ENCODE measurements at regions not wholly inside any gene's neighbourhood (a gene's known extent, or its start where the extent isn't known, plus 50 kb on each side); places are given as distances from the start of the nearest gene placed in this dataset.

GRCh38 chr3:174538151-174538550, 321.0 kb upstream of the NAALADL2 start:
- Histone ChIP-seq H3K27ac (ENCODE audit: low read depth in 2 of 2, low read length in 2 of 2) (no peak overlapping the region), H3K9me3 (ENCODE audit: control insufficient read depth in 2 of 3, insufficient read depth in 1 of 3, low read length in 3 of 3) (no peaks in the 10 kb centered on the region), H3K4me1 (ENCODE audit: control insufficient read depth in 2 of 3, insufficient read depth in 2 of 3, low read depth in 1 of 3, low read length in 3 of 3) (no peaks in the 10 kb centered on the region), H3K9ac (ENCODE audit: low read length in 3 of 3) (no peak overlapping the region), H3K27me3 (ENCODE audit: control insufficient read depth, insufficient read depth, low read length) (no peaks in the 10 kb centered on the region), H3K4me3 (ENCODE audit: low read length in 3 of 3) (no peak overlapping the region), H3K36me3 (ENCODE audit: control insufficient read depth in 2 of 3, insufficient read depth in 3 of 3, low read length in 3 of 3) (no peaks in the 10 kb centered on the region)
- DNase-seq: no peak
- intact Hi-C loops (cut with DNase I): no loop called here
- no peak for FAIRE-seq
- no peak for TF ChIP-seq CTCF (IDR thresholded peaks at IDR 0.05; ENCODE audit: borderline replicate concordance, extremely low read depth, insufficient read depth)

GRCh38 chr3:174540116-174540908, 318.8 kb upstream of the NAALADL2 start:
- Histone ChIP-seq H3K9ac (ENCODE audit: low read length in 3 of 3) (no peak overlapping the region), H3K27ac (ENCODE audit: low read depth in 2 of 2, low read length in 2 of 2) (no peak overlapping the region), H3K4me3 (ENCODE audit: low read length in 3 of 3) (no peak overlapping the region), H3K9me3 (ENCODE audit: control insufficient read depth in 2 of 3, insufficient read depth in 1 of 3, low read length in 3 of 3) (no peaks in the 10 kb centered on the region), H3K36me3 (ENCODE audit: control insufficient read depth in 2 of 3, insufficient read depth in 3 of 3, low read length in 3 of 3) (no peaks in the 10 kb centered on the region), H3K27me3 (ENCODE audit: control insufficient read depth, insufficient read depth, low read length) (no peaks in the 10 kb centered on the region), H3K4me1 (ENCODE audit: control insufficient read depth in 2 of 3, insufficient read depth in 2 of 3, low read depth in 1 of 3, low read length in 3 of 3) (no peaks in the 10 kb centered on the region)
- DNase-seq (no peak), FAIRE-seq (no peak)
- intact Hi-C loops (cut with DNase I): no loop called here
- no peak for TF ChIP-seq CTCF (IDR thresholded peaks at IDR 0.05; ENCODE audit: borderline replicate concordance, extremely low read depth, insufficient read depth)

- no peaks in the 10 kb centered on the region for H3K4me1 ChIP-seq (ENCODE audit: control insufficient read depth in 2 of 3, insufficient read depth in 2 of 3, low read depth in 1 of 3, low read length in 3 of 3)
- H3K27ac ChIP-seq (ENCODE audit: low read depth in 2 of 2, low read length in 2 of 2): no peak overlapping the region
- no peaks in the 10 kb centered on the region for H3K9me3 ChIP-seq (ENCODE audit: control insufficient read depth in 2 of 3, insufficient read depth in 1 of 3, low read length in 3 of 3)
- H3K4me3 ChIP-seq (ENCODE audit: low read length in 3 of 3): no peak overlapping the region
- H3K36me3 ChIP-seq (ENCODE audit: control insufficient read depth in 2 of 3, insufficient read depth in 3 of 3, low read length in 3 of 3): no peaks in the 10 kb centered on the region
- H3K9ac ChIP-seq (ENCODE audit: low read length in 3 of 3): no peak overlapping the region
- intact Hi-C loops (cut with DNase I): no loop called here
- FAIRE-seq: no peak
- no peaks in the 10 kb centered on the region for H3K27me3 ChIP-seq (ENCODE audit: control insufficient read depth, insufficient read depth, low read length)
- TF ChIP-seq CTCF (IDR thresholded peaks at IDR 0.05; ENCODE audit: borderline replicate concordance, extremely low read depth, insufficient read depth): no peak
- DNase-seq: no peak
Observed at GRCh38 chr3:174541708-174542315, 317.3 kb upstream of the NAALADL2 start.

All from kidney (tissue), 13 donors.